GM18517 (cell line): ENCODE measurements at regions not wholly inside any gene's neighbourhood (a gene's known extent, or its start where the extent isn't known, plus 50 kb on each side); places are given as distances from the start of the nearest gene placed in this dataset.
A peak's percentile ranks its signal among the peaks of the same experiment; 100 is the strongest.

Source experiments
- ATAC-seq: cut with Tn5 transposase; IDR thresholded peaks from one replicate; pipeline ENCODE4 v1.9.1; 2021; ENCODE audit warnings: mild to moderate bottlenecking, moderate library complexity; ENCODE audit not compliant: unreplicated experiment

DNA sequence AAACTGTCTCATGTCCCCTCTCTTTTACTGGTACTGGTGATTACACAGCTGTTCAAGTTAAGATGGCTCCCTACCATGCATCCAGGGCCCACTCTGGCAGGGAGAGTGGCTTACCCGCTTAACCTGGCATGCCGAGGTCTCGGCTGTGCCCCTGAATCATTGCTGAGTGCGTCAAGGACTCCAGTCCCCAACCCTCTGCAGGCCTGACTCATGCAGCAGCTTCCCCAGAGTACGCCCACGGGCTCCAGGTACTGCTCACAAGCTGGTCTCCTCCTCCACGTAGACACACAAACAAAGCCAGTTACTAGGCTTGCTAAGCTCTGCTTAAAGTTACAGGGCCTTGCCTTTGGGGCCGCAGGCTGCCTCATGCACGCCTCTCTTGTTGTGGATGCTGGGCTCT is 447.4 kb downstream of the COG6 start:
- no peak for ATAC-seq

DNA sequence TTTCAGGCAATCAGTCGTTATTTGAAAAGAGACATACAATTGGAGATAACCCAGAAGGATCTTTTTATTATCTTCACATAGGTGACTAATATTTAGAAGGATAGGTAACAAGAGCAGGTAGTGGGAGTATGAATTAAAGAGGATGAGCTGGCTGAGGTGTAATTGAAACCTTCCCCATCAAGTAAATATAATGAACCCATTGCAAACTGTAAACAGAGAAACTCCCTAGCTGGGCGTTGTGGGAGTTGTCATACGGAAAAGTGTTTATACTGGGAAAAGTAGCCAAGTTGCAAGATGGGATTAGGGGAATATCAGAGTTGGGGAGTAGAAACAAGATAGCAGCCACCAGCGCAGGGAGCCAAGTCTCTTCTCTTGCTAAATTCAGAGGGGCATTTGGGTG is 448.4 kb downstream of the COG6 start:
- no peak for ATAC-seq

DNA sequence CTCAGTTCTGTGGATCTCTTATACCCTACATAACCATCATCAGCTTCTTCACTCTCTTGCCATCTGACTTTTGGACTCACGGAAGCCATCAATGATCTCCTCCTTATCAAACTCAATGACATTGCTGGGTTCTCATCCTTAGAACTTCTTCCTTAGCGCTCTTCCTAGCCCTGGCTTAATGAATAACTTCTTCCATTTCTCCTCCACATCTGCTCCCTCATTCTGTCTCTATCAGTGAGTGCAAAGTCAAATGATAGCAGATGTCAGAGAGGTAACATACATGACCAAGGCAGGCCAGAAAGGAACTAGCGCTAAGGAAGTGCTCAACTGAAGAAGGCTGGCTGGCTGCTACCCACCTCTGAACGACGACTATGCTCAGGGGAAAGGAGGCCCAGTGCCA is 449.8 kb downstream of the COG6 start:
- ATAC-seq, result no peak

DNA sequence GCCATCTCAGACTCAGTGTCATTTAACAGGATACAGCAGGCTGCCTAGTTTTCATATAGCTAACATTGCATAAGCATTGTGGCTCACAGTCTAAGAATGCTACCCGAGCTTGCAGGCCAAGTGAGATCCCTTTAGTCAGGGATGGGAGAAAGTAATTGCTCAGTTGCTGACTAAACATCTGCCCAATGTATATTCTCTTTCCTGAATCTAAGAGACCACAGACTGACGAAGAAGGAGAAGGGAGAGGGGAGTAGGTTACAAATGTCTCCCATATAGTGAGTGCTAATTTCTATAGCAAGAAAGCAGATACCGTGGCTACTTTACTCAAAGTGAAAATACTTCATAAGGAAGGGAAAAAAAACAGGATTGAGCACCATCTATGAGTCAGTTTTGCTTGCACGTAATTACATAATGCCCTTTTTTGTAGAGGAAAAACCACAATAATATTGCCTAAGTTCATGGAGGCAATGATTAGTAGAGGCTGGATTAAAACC is 453.9 kb downstream of the COG6 start:
- no peak for ATAC-seq

DNA sequence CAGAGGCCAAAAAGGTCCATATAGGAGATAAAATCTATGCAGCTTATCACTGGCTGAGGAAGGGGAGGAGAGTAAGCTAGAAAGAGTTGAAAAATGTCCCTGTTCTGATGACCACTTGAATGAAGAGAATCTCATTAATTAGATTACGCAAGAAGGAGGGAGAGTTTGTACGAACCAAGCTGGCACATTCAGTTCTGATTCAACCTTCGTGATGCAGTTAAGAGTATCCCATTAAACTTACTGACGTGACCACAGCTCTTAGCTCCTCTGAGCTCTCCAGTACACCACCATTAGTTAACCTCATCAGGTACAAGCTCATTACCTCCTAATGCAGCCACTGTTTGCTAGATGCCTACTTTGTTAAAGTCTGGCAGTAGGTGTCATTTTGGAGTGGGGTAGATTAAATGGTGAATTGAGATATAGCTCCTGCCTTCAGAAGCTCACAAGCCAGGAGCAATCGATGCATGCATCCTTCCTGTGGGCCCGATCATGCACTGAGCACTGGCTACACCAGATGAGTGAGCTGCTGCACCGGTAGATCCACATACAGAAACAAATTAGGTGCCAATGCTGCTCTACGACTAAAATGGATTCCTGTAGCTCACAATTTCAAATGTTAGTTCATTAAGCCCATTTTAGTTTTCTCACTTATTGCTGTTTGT is 458.3 kb downstream of the COG6 start:
- no peak for ATAC-seq

DNA sequence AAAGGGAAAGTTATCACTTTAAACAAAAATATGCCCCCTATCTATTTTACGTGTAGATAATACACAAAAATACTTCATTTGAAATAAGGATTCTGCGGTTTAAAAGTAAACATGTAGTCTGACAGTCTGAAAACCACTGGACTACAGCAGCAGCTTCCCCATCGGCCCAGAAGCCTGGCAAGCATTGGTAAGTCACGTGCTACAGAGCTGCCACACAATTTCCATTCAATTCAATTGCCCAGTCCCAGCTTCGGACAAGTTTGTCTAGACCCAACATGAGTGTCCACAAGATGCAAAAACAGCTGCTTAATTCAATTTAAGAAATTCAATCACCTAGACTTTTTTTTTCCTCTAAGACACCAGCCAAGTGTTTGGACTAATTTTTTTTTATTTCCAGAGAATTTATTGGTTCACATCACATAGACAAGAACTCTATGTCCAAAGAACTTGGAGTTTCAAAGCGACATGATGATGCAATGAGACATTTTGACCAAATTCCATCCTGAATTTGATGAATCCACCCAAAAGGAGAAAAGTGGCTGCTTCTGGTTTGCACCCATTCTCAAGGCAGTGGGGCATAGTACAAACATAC is 458.9 kb downstream of the COG6 start:
- no peak for ATAC-seq

DNA sequence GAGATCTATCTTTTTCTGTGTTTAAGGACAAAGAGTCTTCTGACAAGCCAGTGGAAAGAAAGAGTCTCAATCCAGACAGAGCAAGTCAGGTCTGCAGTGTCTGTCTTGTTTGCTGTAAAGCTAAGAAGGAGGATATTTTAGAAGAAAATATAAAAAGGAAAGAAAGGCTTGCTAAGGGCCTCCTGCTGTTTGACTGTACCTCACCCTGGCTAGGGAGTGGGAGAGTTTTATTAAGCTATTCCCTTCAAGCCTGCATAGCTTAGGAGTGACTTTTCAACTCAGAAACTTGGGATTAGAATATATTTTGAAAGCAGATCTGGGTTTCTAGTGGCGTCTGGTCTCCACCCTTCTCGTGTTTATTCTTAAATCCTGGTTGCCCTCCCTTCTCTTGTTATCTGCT is 460.0 kb downstream of the COG6 start:
- no peak for ATAC-seq

DNA sequence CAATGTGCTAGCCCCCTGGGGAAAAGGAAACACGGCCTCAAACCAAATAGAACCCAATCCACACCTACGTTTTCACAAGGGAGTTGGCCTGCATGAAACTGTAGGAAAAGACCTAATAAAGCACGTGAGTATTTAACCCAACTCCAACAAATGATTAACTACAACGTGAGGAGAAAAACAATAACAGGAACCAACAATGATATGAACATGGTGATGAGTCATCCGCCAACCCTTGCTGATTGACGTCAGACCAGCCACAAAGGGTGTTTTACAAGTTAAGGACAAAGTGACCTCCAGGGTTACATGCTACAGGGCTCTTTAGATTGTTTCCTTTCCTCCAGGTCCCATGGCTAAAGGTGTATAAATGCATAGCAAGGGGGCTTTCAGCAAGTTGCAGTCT is 460.5 kb downstream of the COG6 start:
- peak; percentile 61 for ATAC-seq

DNA sequence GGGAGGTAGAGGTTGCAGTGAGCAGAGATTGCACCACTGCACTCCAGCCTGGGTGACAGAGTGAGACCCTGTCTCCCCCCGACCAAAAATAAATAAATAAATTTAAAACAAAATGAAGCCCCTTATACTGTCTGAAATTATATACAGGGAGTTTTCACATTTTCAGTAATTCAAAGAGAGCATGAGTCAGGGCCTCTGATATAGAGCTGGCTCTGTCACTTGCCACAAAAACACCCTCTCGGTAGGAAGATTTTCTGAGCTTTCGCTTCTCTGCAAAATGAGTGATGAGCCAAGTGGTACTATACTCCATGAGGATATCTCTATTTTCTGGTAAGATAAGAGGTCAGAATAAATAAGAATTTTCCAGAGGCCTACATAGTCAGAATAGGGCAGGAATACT is 462.9 kb downstream of the COG6 start:
- no peak for ATAC-seq

DNA sequence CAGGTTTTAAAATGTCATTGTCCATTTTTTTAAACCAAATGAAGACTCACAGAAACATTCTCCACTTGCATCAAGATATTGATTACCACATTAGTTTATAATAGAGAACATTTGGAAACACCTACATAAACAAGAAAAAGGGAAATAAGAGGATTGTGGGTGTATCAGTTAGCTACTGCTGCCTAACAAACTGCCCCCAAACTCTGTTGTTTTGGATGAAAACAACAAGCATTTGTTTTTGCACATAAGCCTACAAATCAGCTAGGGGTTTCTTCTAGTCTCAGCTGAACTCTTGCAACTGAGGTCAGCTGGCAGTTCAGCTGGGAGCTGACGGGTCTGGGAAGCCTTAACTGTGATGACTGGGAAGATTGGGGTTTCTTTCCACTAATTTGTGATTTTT is 464.4 kb downstream of the COG6 start:
- ATAC-seq, result no peak

DNA sequence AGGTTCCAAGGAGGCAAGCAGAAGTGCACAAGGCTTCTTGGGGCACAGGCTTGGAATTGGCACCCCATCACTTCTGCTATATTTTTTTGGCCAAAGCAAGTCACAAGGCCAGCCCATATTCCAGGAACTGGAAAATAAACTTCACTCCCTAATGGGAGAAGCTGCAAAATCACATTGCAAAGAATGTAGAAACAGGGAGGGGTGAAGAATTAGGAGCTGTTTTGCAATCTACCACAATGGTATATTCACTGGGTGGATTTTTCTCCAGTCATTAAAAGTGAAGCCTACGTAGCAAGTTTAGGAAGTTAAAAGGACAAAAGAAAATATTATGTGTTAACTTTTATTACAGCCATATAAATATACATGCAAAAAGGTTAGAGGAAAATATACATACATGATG is 464.8 kb downstream of the COG6 start:
- no peak for ATAC-seq

DNA sequence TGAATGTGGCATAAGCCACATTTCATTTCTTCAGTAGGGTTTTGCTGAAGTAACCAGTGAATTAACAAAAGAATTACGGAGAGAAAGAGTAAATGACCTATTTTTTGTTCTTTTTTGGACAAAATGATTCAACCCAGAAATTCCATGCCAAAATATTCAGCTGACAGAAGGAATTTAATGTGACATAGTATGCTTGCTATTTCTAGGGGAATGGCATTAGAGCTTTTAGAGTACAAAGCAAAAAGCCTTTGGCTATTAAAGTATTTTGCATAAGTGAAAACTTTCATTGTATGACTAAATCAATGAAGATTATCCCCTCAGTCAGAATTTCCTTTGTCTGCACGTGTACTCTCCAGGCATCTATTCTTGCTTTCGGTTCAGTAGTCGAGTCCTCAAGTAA is 465.3 kb downstream of the COG6 start:
- ATAC-seq, result no peak

DNA sequence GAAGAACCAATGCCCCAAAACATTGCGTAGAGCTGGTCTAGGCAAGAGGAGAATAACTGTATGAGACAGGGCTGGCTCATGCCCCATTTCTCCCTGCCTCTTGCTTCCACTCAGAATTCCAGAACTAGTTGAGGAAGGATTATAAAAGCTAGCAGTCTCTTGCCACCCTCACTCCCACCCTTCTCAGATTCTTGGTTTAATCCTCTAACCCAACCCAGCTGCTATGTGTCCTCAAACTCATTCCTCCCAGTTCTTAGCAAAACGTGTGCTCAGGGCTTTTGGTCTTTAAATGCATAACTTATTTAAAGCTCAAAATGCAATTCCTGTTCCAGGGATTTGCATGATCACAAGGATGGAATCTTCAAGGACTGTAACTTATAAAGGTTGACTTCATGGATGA is 466.3 kb downstream of the COG6 start:
- no peak for ATAC-seq

DNA sequence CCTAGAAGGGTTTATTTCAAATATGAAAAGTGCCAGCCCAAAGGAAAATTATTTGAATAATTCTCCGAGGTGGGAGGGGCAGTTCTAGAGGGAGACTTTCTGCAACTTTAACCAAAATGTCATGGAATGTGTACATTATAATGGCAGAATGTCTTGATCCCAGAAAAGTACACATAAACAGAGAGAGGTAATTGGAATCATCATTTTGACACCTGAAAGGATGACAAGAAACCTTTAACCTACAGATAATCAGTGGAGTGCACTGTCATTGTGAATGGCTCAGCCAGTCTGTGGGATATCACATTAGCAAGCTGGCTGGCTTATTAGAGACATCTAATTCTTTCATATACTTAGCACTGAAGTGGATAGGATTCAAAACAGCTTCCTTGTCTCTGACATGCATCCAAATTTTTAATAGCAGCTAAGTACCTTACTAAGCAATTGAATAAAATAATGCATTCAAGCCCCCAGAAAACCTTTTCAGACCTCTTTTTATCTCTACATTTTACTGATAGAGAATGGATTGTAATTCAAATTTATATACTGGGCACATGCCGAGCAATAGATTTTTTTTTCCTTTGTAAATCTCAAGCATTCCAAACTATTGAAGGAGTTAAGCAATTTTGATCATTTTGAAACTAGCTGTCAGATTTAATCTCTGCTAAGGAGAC is 468.6 kb downstream of the COG6 start:
- ATAC-seq, result no peak

DNA sequence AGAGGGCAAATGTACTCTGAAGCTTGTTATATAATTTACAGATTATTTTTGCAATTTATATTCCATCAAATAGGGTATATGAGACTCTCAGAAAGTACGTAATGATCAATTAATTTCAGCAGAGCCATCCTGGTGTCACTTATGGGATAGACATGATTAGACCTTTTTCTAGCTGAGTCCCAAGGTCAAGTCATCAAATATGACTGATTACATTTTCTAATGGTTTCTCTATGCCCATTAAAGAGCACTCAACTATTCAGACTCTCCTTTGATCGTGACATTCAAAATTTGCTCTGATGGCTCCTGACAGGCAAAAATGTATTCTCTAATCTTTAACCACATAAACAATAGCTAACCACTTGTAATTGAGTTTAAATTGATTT is 469.2 kb downstream of the COG6 start:
- no peak for ATAC-seq

DNA sequence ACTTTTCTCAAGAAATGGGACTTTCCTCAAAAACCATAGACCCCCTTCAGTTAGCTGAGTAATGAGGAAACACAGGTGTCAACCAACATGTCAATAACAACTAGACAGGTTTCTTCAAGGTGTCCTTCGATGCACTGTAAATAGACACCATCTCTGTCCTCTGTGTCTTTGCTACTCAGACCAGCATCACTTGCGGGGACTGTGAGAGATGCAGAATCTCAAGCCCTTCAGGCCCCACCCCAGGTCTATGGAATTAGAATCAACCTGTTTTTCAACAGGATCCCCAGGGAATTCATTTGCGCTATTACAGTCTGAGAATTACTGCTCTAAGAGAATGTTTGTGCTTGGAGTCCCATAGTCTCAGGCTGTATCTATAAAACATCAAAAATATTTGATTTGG is 469.9 kb downstream of the COG6 start:
- ATAC-seq, result no peak

DNA sequence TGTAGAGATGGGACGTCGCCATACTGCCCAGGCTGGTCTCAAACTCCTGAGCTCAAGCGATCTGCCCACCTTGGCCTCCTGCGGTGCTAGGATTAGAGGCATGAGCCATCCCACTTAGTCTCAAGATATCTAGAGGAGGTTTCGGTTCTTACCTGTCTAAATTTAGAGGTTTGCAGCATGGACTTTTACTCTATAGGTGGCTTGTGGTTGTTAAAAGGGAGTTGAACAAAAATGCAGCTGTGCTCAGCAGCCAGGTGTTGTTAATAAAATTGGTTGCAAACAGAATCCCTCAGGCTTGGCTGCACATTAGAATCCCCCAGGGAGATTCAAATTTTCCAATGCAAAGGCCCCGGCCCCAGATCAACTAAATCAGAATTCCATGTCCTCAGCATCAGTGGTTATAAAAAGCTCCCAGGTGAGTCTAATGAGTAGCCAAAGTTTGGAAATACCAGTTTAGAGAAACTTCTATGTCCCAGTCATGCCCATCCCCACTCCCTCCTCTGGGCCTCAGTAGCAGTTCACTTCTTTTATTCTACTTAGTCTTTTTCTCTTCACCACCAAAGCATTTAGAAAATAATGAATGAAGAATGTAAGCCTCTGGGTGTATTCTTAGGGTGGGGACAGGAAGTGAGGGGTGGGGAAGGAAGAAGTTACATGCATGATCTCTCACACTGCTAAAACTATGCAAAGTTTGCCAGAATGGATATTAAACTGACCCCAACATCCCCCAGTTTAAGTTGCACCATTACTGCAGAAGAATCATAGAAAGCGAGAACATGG is 471.0 kb downstream of the COG6 start:
- ATAC-seq, result peak; percentile 66

DNA sequence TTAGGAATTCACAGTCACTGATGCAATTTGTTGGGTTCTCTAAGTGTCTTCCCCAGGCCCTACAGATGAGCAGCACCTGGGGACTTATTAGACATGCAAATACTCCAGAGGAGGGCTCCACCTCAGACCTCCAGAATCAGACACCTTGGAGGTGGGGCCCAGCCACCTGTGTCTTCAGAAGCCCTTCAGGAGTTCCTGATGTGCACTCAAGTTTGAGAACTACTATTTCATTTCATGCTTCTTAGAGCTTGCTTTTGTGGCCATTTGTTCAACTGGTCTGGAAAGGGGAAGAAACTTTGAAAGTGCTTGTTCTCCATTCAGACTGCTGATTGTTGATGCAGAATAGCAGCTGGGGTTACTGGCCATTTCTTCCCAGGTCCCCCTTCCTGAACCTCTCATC is 472.0 kb downstream of the COG6 start:
- ATAC-seq, result no peak

DNA sequence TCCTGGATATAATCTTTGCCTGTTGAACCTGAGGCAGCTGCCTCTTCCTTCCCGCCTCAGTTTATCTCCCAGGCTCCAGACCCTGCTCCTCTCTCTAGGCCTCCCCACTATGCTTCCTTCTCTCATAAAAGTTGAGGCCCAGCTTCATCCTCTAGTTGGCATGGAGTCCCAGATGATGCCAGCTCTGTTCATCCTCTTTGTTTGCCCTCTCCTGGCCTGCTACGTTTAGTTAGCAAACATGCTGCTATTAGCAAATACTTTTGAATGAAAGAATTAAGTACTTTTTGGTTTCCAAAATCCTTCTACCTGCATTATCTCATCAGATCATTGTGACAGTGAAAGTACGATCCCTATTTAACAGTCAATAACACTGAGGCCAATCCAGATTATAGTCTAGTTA is 472.5 kb downstream of the COG6 start:
- no peak for ATAC-seq

DNA sequence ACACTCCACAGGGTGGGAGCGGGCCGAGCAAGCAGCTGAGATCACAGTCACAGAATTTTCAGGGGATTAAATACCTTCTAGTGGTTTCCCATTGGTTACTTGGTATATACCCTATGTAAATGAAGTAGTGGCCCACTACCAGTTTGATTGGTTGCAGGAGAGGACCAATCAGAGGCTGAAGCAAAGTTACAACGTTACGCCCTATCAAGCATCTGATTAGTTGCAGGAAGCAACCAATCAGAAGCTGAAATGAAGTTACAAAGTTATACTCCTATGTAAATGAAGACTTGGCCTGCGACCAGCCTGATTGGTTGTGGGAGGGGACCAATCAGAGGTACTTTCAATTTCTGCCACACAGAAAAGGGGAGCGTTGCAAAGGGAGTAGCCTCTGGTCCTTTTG is 474.0 kb downstream of the COG6 start:
- no peak for ATAC-seq

DNA sequence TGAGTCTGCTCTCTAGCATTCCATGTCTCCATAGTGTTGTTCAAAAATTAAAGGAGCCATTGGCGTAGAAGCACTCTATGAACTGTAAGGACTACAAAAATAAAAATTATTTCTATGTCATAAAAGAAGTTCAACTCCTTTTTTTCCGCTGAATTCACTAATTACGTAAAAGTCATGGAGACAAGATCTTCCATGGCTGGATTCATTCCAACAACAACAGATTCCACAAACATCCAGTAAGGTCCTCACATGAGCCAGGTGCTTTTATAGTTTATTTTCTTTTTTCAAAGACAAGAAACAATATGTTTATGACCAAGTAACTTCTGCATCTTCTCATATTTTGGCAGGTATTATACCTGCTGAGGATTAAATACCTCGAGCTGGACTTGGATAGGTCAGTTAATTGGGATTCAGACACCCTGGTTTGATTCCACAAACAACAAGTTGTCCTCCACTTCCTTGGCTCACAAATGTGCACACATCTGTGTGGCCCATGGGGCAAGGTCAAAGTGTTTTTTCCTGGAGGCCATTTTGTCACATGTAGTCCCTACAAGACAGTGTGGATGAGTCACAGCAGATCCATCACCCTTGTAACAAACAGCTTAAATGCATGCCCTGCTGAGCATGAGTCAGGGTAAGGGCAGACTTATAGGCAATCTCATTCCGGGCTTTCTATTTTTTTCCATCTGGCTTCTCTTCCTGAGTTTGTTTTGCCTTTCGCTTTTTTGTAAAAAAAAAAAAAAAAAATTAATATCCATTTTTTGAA is 475.6 kb downstream of the COG6 start:
- no peak for ATAC-seq
